ENCODE measurements at regions not wholly inside any gene's neighbourhood (a gene's known extent, or its start where the extent isn't known, plus 50 kb on each side); places are given as distances from the start of the nearest gene placed in this dataset.
A peak's percentile ranks its signal among the peaks of the same experiment; 100 is the strongest.

DNA sequence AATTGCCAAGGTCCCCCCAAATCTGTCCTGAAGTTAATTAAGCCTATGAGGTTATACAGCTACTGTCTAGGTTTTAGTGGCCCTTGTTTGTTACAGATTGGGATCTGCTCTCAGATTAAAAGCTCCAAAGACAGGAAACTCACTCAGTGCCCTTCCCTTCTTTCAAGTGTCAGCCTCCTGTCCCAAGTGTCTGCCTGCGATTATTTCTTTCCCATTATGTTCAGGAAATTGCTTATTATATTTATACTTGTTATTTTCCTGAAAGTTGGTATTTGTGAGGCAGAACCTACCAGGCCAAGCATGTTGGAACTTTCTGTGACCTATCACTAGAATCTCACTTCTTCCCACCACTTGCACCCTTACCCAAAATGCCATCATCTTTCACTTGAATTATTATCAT, 173.2 kb downstream of the AREG start:
- DNase-seq: no peak

DNA sequence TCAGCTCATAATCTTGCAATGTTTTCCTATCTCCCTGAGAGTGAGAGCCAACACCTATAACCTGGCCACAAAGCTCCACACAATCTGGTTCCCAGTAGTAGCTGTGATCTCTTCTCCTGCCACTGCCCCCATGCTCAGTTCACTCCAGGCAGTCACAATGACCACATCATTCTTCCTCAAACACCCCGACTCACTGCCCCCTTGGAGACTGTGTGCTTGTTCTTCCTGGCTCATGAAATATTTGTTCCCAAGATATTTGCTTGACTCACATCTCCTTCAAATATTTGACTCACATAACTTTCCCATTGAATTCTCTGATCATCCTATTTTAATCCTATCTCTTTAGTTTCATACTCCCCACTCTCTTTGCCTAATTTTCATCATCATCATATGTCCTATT, 173.7 kb downstream of the AREG start:
- no peak for DNase-seq

DNA sequence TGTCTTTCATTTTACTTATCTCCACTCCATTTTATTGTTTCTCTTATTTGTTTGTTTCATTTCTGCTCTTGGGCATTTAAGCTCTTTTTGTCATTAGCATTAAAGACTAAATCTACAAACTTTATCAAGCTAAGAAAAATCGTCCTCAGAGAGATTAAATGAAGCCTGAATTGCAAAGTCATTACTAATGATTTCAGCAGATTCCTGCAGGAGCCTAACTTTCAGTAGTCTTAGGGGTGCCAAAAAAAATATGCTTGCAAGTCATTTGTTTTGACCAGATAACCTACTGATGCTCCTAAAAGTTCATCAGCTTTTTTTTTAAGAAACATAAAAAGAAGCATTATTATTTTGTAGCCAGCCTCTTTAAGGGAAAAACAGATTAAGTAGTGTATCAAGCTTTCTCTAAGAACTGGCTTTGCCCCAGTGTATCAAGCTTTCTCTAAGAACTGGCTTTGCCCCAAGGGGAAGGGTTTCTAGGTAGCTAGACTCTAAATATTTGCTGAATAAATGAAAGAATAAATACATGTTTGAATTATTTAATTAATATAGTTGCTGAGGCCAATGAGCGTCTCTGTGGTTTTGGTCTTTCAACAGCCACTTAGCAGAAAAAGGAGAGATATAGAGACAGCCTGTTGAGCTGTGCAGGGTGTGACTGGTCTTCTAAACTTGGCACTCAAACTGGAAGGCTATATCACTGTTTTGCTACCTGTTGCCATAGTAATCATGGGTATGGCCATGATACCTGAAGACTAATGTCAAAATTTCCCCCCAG, 174.2 kb downstream of the BTC start:
- DNase-seq: no peak

DNA sequence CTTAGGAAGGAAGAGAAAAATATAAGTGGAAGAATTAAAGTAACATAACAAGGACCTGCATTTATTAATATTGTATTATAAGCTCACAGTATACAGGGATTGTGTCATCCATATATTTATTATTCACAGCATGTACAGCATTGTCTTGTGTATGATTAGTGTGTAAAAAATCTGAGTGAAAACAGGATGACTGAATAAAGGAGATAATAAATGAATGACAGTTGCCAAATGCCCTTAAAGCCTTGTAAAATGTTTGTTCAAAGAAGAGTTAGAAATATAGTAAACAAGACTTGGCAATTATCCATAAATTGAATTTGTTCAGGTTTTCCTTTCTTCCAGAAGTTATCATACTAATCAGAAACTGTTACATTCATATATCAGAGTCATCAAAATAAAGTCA, 172.7 kb downstream of the BTC start:
- DNase-seq: no peak

DNA sequence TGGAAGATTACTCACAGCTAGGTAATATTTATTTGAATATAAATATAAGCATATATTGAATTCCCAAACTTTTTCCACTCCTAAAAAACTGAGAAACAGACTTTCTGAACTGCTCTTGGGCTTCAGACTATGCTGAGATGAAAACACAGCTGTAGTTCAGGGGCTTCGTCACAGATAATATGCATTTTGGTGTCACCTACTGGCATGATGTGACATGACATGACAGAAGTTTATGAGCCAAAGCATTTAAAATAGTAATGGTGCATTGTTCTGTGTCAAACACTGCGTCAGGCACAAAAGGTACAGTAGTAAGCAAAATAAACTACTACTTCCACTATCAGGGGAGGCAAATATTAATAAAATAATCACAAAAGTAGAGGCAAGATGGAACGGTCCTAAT, 171.3 kb downstream of the BTC start:
- peak; percentile 86 for DNase-seq

DNA sequence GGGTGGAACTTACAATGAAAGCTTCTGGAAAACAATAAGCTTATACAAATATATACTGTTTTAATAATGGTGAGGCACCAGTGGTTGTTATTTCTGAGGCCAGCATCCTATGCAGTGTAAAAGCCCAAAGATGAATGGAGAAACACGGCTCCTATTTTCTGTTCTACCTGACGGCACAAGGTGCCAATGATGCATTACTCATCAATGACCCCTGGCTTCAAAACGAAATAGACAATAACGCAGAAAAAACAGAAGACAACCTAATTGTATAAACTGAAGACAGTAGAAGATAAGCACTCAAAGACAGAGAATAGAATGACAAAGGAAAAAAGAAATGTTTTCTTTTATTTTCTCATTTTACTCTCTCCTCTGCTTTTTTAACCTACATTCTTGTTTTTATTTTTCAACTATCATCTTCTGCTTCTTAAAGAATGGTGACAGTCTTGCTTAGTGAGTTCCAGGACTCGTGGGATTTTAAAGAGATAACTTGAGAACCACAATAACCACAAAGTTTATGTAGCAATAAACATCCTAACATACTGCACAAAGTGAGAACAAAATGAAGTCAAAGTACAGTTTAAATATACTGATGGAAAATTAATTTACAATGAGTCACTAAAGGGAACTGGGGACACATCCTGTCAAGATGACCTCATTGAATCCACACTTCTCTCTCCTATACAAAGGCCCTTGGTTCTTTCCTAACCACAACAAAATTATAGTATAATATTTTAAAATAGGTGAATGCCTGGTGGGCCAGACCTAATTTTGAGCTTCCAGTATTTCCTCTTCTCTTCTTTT, 169.8 kb downstream of the BTC start:
- DNase-seq: peak; percentile 80

DNA sequence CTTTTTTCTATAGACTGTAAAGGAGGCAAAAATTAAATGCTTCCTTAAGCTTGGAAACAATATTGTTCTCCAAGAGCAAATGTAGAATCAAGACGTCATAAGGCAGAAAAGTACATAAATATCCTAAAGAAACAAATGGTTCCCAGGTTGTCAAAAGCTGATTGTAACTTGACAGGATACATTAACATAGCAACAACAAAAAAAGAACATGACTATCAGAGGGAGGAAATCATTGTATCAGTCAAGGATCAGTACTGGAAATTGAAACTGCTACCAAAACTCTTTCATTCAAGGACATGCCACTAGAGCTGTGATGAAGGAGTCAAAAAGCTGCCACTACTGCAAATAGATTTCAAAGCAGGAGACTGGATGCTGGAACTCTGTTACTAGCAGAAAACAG, 168.3 kb downstream of the BTC start:
- DNase-seq: peak; percentile 19

DNA sequence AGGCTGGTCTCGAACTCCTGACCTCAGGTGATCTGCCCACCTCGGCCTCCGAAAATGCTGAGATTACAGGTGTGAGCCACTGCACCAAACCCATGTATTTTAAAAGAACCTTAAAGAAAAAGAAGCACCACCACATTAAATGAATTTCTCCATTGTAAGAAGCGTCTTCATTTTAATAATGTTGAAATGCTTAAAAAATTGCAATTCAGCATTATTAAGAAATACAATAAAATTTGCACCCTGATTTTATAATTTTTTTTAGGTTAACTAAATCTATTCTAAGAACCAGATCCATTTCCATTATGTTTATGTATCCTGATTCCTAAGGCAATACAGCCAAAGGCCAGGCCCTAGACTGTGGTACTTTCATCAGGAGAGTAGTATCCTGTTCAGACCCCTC, 167.2 kb downstream of the BTC start:
- no peak for DNase-seq

DNA sequence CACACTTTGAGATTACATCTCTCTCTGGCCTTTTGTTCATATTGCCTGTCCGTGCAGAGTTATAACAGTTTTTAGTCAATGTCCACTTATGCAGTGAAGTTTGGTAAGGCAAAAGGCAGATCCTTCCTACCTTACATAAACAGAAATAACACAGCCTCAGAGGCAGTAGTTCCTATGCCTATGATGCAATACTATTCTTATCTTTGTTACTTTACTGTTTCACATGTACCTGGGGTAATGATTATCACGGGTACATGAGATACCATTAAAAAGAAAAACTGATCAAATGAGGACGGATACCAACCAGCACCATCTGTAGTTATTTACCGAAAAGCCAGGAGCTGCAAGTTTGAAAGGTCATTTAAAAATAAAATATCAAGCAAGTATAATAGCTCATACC, 166.8 kb downstream of the BTC start:
- DNase-seq: peak; percentile 27

DNA sequence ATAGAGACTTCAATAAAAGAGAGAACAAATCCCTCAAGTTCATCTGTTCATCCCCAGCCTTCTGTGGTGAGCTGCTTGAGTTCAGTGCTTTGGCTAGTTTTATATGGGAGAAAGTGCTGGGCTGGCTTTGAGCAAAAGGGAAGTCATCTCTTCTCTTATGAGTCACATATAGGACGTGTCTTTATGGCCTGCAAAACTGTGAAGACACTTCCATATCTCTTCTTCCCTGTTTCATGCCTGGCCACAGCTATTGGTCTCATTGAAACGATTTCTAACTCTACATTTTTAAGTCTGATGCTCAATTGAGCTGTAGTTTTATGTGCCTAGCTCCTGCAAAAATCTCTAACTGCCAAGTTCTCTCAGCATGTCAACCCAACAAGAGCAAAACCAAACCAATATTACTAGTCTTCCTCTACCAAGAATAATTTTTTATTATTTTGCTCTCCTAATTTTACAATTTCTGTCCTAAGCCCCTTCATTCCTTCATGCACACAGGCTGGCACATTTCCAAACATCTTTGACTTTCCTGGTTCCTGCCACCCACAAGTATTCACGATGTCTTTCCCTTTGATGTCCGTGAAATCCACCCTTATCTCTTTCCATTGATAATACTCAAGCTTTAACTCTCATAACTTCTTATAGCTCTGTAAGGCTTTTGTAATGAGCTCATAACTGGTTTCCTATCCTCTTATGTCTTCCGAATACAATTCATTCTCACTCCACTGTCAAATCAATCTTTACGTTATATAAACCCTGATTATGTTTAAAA, 165.3 kb downstream of the BTC start:
- peak; percentile 84 for DNase-seq

DNA sequence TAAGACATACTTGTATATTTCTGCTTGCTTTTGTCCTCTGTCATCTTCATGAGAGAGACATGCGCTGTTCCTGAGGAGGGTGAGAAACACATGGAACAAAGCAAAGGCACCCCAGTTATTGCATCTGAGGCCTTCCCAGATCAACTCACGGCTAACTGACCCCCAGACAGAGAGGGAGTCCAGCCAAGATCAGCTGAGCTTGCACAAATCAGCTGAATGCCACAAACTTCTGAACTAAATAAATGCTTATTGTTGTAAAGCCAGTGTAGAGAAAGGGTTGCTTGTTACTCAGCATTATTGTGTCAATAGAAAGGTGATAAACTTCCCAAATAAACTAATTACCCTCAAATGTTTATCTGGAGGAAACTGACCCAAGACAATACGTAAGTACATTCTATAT, 163.8 kb downstream of the BTC start:
- no peak for DNase-seq

DNA sequence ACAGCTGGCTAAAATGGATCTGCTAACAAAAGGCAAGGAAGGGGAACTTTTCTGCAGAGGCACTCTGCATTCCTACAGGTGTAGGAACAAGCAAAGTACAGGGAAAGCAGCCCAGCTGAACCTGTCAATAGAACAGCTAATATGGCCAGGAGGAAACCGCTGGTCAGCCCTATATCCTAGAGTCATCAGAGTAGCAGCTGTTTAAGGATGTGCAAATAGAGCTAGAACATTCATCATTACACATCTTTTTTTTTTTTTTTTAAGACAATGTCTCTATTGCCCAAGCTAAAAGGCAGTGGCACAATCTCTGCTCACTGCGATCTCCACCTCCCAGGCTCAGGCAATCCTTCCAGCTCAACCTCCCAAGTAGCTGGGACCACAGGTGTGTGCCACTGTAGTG, 163.0 kb downstream of the BTC start:
- no peak for DNase-seq

DNA sequence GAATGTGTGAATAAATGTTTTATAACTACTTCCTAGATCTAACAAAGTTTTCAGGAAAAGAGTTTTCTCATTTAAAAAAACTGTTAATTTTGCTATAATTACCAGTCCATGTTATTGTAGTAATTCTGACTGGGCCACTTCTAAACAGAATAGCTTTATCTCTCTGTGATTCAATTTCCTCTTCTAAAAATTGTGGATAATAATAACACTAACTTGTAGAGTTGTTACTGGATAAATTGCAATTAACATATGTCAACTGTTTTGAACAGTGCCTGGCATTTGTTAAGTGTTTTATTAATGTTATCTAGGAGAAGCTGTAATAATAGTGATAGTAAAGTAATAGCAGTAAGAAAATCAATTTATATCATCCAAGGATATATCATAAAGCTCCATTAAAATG, 162.3 kb downstream of the BTC start:
- no peak for DNase-seq

DNA sequence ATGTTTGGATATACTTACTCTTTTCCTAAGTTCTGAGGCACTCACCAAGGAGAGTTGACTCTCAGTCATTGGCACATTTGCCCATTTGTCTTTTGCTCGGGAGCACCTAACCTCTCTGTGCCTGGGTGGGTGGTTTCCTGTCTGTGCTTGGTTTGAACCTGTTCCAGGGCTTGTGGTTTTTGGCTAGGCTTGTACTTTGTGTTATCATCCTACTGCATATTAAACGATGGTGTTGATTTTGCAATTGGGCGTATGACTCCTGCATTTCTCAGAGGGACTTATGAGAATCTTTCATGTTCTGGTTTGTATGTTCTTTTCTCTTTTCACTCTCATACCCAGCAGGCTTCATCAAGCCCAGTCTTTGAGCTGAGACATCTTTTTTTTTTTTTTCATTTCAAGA, 161.7 kb downstream of the BTC start:
- DNase-seq: peak; percentile 94

DNA sequence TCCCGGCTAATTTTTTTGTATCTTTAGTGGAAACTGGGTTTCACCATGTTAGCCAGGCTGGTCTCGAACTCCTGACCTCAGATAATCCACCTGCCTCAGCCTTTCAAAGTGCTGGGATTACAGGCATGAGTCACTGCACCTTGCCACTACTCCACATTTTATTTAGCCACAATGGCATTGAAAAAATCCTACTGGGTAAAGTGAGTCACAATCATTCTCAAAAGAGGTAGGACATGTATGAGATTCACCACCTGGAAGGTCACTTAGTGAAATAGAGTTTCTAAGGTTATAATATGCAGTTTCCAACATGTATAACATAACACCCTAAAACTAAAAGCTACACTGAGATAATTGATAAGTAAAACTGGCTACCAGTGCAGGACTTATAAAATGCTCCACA, 159.2 kb downstream of the BTC start:
- DNase-seq: no peak

DNA sequence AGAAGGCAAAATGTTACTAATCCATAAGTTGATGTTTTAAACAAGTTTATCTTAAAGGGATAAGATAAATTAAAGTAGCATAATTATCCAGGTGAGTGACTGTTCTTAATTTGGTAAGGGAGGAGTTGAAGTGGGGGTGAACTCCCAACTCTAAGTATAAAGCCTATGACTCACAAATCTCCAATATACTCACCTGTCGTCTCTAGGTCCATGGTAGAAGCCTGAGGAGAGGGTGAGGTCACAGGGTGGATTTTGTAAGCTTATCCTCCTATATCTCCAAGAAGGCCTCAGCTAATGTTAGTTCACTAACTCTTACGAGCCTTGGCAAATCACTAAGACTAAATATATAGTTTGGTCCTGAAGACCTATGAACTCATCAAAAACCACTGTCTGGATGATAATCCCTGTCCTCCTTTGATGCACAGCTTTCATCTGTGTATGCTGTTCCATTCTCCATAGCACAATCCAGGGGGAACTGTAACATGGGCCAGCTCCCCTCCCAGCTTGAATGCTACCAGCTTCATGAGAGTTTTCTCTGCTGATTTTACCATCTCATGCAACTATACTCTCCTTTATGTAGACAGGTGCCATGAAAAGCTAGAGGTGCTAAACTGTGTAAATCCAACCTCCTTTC, 158.7 kb downstream of the BTC start:
- DNase-seq: no peak

DNA sequence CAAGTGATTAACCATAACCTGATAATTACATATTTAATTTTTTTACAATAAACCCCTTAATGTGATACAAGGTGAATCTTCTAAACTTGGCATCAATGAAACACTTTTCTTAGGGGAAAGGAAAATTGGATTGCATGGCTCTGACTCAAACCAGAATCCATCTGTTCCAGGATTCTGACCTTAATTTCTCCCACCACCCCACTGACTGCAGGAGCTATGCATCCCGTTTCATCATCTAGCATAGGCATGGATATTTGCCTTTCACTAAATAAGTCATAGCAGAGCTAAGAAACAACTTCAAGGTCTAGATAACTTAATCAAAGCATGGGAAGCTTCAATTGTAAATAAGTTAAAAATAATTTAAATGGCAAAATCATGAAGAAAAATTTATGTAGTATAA, 156.3 kb downstream of the BTC start:
- DNase-seq: no peak

DNA sequence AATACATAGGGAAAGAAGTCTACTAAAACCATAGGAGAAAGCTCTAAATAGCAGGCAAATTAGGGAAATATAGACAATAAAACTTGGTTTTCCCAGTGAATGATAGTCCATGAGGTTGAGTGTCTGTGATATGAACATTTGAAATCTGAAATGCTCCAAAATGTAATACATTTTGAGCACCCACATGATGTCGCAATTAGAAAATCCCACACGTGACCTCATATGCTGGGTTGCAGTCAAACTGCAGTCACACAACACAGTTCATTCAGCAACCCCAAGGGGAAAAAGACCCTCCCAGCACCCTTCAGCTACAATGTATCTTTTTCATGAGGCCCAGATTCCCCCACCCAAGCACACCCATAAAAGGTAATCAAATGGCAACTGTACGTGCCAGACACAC, 155.6 kb downstream of the BTC start:
- no peak for DNase-seq

DNA sequence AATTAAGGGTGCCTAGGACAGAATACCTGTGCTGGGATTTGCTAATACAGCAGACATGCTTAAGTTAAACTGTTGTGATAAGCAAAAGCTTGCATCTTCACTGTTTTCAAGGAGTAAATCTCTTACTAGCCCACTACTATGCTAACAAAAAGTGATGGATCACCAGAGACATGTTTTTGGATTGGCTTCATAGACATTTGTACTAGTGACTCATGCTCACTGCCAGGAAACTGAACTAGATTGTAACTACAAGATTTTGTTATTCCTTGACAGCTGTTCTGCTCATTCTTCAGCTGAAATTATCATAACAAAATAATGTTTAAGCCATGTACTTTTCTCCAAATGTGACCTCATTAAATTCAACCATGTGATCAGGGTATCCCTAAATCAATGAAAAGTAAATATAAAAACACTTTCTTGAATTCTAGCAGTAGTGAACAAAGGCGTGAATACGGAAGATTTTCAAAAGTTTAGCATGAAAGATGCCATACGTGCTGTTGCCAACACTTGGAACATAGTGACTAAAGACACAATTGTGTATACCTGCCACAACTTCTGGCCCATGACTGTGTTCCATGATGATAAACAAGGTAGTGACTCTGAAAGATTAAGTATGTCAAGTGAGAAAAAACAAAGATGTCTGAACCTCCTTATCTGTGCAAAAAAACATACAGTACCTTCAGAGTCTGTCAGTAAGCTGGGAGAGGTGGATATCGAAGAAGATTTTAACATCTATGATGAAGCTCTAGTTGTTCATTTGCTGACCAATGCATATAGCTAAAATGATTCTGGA, 154.0 kb downstream of the BTC start:
- no peak for DNase-seq

DNA sequence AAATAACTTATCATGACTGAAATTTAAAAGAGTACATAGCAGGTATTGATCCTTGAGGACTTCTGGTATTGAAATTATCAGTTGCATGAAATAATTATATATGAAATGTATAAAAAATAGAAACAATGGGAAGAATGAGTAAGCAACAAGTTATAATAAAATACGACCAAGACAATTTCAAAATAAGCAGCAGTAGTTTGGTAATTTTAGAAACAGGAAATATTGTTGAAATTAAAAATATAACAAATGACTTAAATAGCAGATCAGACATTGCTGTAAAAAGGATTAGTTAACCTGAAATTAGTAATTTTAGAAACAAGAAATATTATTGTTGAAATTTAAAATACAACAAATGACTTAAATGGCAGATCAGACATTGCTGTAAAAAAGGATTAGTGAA, 152.3 kb downstream of the BTC start:
- DNase-seq: no peak

DNA sequence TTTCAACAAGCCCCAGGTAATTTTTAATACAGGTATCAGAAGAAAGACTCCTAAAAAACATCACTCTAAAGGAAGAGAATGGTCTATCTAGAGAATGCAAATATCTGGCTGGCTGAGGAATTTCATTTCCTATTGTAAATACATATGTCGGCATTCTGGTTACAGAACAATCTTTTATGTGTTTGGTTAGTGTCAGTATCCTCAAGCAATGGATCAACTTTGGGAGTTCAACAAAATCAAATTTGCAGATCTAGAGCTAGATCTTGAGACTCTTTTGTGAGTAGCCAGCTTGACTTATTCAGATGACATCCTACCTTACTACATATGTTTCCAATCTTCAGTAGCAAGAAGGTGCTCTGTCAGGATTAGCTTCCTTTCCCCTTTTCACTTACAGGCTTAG, 145.1 kb downstream of the BTC start:
- no peak for DNase-seq

DNA sequence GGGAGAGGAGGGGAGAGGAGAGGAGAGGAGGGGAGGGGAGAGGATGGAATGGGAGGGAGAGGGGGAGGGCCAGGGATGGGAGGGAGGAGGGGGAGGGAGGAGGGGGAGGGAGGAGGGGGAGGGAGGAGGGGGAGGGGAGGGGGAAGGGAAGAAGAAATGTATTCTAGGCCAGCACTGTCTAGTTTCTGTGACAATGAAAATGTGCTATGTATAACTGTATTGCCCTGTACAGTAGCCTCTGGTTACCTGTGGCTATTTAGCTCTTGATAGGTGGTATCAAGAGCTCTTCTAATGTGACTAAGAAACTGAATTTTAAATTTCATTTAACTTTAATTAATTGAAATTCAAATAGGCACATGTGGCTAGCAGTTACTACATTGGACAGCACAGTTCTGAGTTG, 143.1 kb downstream of the BTC start:
- no peak for DNase-seq

All from OCI-M1 (cell line).